ENCODE measurements at regions not wholly inside any gene's neighbourhood (a gene's known extent, or its start where the extent isn't known, plus 50 kb on each side); places are given as distances from the start of the nearest gene placed in this dataset.

- DNase-seq = no peak
These were observed 208.7 kb downstream of the KITLG start for GRCh38 chr12:88371416-88372183.

- DNase-seq = no peak
These were observed 204.7 kb downstream of the KITLG start for GRCh38 chr12:88375306-88376305.

GRCh38 chr12:88377973-88378372 is 202.3 kb downstream of the KITLG start:
- DNase-seq = no peak

- DNase-seq = no peak
These were observed 198.8 kb downstream of the KITLG start for GRCh38 chr12:88381466-88381865.

GRCh38 chr12:88383405-88383804 is 196.9 kb downstream of the KITLG start:
- no peak for DNase-seq

GRCh38 chr12:88388566-88389540 is 191.4 kb downstream of the KITLG start:
- no peak for DNase-seq

GRCh38 chr12:88390811-88391210 is 189.5 kb downstream of the KITLG start:
- DNase-seq = no peak

- no peak for DNase-seq
These were observed 188.7 kb downstream of the KITLG start for GRCh38 chr12:88391556-88391955.

- DNase-seq = no peak
These were observed 187.1 kb downstream of the KITLG start for GRCh38 chr12:88393017-88393767.

- DNase-seq = no peak
These were observed 182.2 kb downstream of the KITLG start for GRCh38 chr12:88398031-88398430.

GRCh38 chr12:88399811-88400210 is 180.5 kb downstream of the KITLG start:
- DNase-seq = no peak

- no peak for DNase-seq
These were observed 180.0 kb downstream of the KITLG start for GRCh38 chr12:88400302-88400701.

GRCh38 chr12:88401155-88401554 is 179.1 kb downstream of the KITLG start:
- DNase-seq = no peak

- DNase-seq = no peak
These were observed 173.4 kb downstream of the KITLG start for GRCh38 chr12:88406905-88407304.

- DNase-seq = no peak
These were observed 171.4 kb downstream of the KITLG start for GRCh38 chr12:88408823-88409222.

GRCh38 chr12:88409257-88409656 is 171.0 kb downstream of the KITLG start:
- no peak for DNase-seq

GRCh38 chr12:88411689-88412088 is 168.6 kb downstream of the KITLG start:
- no peak for DNase-seq

- DNase-seq = no peak
These were observed 166.6 kb downstream of the KITLG start for GRCh38 chr12:88413646-88414045.

- no peak for DNase-seq
These were observed 164.1 kb downstream of the KITLG start for GRCh38 chr12:88416155-88416554.

GRCh38 chr12:88416786-88417185 is 163.5 kb downstream of the KITLG start:
- no peak for DNase-seq

GRCh38 chr12:88417531-88417930 is 162.7 kb downstream of the KITLG start:
- peak; percentile 54 for DNase-seq
